ENCODE measurements at regions not wholly inside any gene's neighbourhood (a gene's known extent, or its start where the extent isn't known, plus 50 kb on each side); places are given as distances from the start of the nearest gene placed in this dataset.

DNA sequence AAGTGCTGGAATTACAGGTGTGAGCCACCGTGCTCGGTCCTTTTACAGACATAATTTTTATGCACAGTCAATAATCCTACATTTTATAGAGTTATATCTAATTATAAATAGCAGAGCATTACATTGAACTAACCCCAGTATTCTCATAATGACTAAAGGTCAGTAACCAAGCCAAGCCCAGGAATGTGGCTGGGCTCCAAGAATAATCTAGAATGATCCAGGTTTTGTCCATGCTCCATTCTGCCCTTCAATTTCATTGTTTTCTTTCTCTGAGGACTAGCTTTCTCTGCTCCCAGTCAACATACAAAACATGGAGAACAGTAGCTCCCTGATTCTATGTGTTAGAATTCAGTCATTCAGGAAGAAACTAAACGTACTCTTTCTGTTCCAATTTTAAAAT lies 92.1 kb upstream of the KRR1 start (continued):
- no peak for TF ChIP-seq KLF10 (tag by site-specific recombination; IDR thresholded peaks at IDR 0.05)

DNA sequence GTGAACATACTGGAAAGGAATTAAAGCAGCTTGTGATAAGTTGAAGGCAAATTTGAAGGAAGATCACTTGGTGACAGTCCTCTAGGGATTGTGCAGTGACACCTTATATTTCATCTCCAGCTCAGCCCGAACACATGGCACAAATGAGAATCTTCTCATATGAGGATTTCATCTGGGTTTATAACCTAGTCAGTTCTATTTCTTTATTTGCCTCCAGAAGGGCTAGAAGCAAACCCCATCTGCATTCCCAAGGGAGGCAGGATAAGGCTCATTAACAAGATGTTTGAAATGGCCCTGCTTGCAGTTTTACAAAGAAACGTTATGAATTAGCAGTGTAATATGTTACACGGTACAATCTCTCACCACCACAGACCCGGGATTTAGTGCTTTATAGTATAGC lies 90.7 kb upstream of the KRR1 start:
- Histone ChIP-seq H3K4me1 (ENCODE audit: control insufficient read depth, insufficient read depth, low read length) (no peaks in the 10 kb centered on the region), H3K4me3 (ENCODE audit: low read depth, low read length) (no peak overlapping the region), H3K36me3 (ENCODE audit: control insufficient read depth in 2 of 2, insufficient read depth in 1 of 2, low read length in 2 of 2) (no peaks in the 10 kb centered on the region), H3K9me3 (ENCODE audit: control insufficient read depth, insufficient read depth, low read depth, low read length) (no peaks in the 10 kb centered on the region), H3K27ac (ENCODE audit: extremely low read depth, low read depth, low read length) (no peak overlapping the region)
- POLR2A ChIA-PET = no interaction called here
- CTCF ChIA-PET = no interaction called here
- no peak for TF ChIP-seq ZNF624 (tag by site-specific recombination; IDR thresholded peaks at IDR 0.05)
- no peak for TF ChIP-seq ZNF530 (tag by site-specific recombination; IDR thresholded peaks at IDR 0.05; ENCODE audit: low read depth)
- no peak for TF ChIP-seq SCRT2 (tag by site-specific recombination; IDR thresholded peaks at IDR 0.05)
- TF ChIP-seq ZNF830 (tag by site-specific recombination; IDR thresholded peaks at IDR 0.05; ENCODE audit: low read depth) = no peak

DNA sequence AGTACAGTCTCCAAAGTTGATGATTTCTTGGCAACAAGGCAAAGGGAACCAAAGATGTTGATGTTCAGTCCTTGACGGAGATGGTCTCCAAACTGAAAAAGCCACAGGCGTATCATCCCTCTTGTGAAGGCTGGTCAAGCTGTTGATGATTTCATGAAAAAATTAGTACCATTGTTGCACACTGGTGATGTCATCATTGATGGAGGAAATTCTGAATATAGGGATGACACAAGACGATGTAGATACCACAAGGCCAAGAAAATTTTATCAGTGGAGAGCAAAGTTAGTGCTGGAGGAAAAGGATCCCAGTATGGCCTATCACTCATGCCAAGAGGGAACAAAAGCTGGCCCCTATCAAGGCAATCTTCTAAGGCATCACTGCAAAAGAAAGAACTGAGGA lies 88.7 kb upstream of the KRR1 start:
- no peaks in the 10 kb centered on the region for H3K36me3 ChIP-seq (ENCODE audit: control insufficient read depth in 2 of 2, insufficient read depth in 1 of 2, low read length in 2 of 2)
- H3K27ac ChIP-seq (ENCODE audit: extremely low read depth, low read depth, low read length) = no peak overlapping the region
- POLR2A ChIA-PET = no interaction called here
- CTCF ChIA-PET = interaction anchor here (0.5 to 0.6 kb wide), 2 partner anchors 154 to 162 kb away, joined by 3 read pairs; no protein-coding TSS in a partner anchor
- no peak overlapping the region for H3K4me3 ChIP-seq (ENCODE audit: low read depth, low read length)
- H3K4me1 ChIP-seq (ENCODE audit: control insufficient read depth, insufficient read depth, low read length) = no peaks in the 10 kb centered on the region
- H3K9me3 ChIP-seq (ENCODE audit: control insufficient read depth, insufficient read depth, low read depth, low read length) = no peaks in the 10 kb centered on the region
- TF ChIP-seq EGR2 (tag by site-specific recombination; IDR thresholded peaks at IDR 0.05; ENCODE audit: low read depth) (no peak), ZNF530 (tag by site-specific recombination; IDR thresholded peaks at IDR 0.05; ENCODE audit: low read depth) (no peak), ZFP3 (tag by site-specific recombination; IDR thresholded peaks at IDR 0.05; ENCODE audit: low read depth) (no peak)
- TF ChIP-seq, protein P1, sequence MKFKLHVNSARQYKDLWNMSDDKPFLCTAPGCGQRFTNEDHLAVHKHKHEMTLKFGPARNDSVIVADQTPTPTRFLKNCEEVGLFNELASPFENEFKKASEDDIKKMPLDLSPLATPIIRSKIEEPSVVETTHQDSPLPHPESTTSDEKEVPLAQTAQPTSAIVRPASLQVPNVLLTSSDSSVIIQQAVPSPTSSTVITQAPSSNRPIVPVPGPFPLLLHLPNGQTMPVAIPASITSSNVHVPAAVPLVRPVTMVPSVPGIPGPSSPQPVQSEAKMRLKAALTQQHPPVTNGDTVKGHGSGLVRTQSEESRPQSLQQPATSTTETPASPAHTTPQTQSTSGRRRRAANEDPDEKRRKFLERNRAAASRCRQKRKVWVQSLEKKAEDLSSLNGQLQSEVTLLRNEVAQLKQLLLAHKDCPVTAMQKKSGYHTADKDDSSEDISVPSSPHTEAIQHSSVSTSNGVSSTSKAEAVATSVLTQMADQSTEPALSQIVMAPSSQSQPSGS (tag by site-specific recombination; IDR thresholded peaks at IDR 0.05; ENCODE audit: low read depth) = peak; percentile 60
- TF ChIP-seq, protein P2, sequence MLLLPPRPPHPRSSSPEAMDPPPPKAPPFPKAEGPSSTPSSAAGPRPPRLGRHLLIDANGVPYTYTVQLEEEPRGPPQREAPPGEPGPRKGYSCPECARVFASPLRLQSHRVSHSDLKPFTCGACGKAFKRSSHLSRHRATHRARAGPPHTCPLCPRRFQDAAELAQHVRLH (tag by site-specific recombination; IDR thresholded peaks at IDR 0.05) = no peak

DNA sequence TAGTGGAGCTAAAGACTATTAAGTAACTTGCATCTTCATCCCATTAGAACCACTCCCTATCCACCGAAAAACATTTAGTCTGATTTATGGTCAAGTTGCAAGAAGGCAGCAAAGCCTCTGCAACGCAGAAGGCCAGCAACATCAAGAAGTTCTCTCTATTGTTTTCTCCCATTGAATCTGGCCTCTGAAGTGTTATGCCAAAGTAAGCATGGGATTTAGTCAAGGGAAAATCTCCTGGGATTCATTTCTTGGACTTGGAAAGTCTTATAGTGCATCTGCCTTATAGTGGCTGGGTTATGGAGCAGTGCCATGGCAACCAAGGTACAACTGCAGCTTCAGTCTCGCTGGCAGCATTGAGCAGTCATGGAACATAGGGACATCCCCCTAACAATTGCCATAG lies 87.7 kb upstream of the KRR1 start:
- H3K4me1 ChIP-seq (ENCODE audit: control insufficient read depth, insufficient read depth, low read length) = no peaks in the 10 kb centered on the region
- H3K9me3 ChIP-seq (ENCODE audit: control insufficient read depth, insufficient read depth, low read depth, low read length) = no peaks in the 10 kb centered on the region
- H3K27ac ChIP-seq (ENCODE audit: extremely low read depth, low read depth, low read length) = no peak overlapping the region
- ChIA-PET CTCF (no interaction called here), POLR2A (no interaction called here)
- no peak overlapping the region for H3K4me3 ChIP-seq (ENCODE audit: low read depth, low read length)
- H3K36me3 ChIP-seq (ENCODE audit: control insufficient read depth in 2 of 2, insufficient read depth in 1 of 2, low read length in 2 of 2) = no peaks in the 10 kb centered on the region
- no peak for TF ChIP-seq ZNF394 (tag by site-specific recombination; IDR thresholded peaks at IDR 0.05; ENCODE audit: borderline replicate concordance)
- no peak for TF ChIP-seq ZNF10 (tag by site-specific recombination; IDR thresholded peaks at IDR 0.05)
- no peak for TF ChIP-seq SCRT2 (tag by site-specific recombination; IDR thresholded peaks at IDR 0.05)
- TF ChIP-seq, protein P3, sequence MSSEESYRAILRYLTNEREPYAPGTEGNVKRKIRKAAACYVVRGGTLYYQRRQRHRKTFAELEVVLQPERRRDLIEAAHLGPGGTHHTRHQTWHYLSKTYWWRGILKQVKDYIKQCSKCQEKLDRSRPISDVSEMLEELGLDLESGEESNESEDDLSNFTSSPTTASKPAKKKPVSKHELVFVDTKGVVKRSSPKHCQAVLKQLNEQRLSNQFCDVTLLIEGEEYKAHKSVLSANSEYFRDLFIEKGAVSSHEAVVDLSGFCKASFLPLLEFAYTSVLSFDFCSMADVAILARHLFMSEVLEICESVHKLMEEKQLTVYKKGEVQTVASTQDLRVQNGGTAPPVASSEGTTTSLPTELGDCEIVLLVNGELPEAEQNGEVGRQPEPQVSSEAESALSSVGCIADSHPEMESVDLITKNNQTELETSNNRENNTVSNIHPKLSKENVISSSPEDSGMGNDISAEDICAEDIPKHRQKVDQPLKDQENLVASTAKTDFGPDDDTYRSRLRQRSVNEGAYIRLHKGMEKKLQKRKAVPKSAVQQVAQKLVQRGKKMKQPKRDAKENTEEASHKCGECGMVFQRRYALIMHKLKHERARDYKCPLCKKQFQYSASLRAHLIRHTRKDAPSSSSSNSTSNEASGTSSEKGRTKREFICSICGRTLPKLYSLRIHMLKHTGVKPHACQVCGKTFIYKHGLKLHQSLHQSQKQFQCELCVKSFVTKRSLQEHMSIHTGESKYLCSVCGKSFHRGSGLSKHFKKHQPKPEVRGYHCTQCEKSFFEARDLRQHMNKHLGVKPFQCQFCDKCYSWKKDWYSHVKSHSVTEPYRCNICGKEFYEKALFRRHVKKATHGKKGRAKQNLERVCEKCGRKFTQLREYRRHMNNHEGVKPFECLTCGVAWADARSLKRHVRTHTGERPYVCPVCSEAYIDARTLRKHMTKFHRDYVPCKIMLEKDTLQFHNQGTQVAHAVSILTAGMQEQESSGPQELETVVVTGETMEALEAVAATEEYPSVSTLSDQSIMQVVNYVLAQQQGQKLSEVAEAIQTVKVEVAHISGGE (tag by site-specific recombination; conservative IDR thresholded peaks at IDR 0.05; ENCODE audit: low read depth) = no peak
- TF ChIP-seq, protein P4, sequence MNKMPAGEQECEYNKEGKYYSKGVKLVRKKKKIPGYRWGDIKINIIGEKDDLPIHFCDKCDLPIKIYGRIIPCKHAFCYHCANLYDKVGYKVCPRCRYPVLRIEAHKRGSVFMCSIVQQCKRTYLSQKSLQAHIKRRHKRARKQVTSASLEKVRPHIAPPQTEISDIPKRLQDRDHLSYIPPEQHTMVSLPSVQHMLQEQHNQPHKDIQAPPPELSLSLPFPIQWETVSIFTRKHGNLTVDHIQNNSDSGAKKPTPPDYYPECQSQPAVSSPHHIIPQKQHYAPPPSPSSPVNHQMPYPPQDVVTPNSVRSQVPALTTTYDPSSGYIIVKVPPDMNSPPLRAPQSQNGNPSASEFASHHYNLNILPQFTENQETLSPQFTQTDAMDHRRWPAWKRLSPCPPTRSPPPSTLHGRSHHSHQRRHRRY (tag by site-specific recombination; IDR thresholded peaks at IDR 0.05) = no peak
- TF ChIP-seq, protein P5, sequence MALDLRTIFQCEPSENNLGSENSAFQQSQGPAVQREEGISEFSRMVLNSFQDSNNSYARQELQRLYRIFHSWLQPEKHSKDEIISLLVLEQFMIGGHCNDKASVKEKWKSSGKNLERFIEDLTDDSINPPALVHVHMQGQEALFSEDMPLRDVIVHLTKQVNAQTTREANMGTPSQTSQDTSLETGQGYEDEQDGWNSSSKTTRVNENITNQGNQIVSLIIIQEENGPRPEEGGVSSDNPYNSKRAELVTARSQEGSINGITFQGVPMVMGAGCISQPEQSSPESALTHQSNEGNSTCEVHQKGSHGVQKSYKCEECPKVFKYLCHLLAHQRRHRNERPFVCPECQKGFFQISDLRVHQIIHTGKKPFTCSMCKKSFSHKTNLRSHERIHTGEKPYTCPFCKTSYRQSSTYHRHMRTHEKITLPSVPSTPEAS (tag by site-specific recombination; IDR thresholded peaks at IDR 0.05) = no peak
- TF ChIP-seq, protein P6, sequence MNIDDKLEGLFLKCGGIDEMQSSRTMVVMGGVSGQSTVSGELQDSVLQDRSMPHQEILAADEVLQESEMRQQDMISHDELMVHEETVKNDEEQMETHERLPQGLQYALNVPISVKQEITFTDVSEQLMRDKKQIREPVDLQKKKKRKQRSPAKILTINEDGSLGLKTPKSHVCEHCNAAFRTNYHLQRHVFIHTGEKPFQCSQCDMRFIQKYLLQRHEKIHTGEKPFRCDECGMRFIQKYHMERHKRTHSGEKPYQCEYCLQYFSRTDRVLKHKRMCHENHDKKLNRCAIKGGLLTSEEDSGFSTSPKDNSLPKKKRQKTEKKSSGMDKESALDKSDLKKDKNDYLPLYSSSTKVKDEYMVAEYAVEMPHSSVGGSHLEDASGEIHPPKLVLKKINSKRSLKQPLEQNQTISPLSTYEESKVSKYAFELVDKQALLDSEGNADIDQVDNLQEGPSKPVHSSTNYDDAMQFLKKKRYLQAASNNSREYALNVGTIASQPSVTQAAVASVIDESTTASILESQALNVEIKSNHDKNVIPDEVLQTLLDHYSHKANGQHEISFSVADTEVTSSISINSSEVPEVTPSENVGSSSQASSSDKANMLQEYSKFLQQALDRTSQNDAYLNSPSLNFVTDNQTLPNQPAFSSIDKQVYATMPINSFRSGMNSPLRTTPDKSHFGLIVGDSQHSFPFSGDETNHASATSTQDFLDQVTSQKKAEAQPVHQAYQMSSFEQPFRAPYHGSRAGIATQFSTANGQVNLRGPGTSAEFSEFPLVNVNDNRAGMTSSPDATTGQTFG (tag by site-specific recombination; IDR thresholded peaks at IDR 0.05; ENCODE audit: borderline replicate concordance) = no peak
- TF ChIP-seq WT1 (tag by site-specific recombination; IDR thresholded peaks at IDR 0.05) = no peak
- no peak for TF ChIP-seq ZBTB48 (tag by site-specific recombination; IDR thresholded peaks at IDR 0.05)
- TF ChIP-seq MYNN (tag by site-specific recombination; IDR thresholded peaks at IDR 0.05; ENCODE audit: borderline replicate concordance) = no peak
- no peak for TF ChIP-seq ZNF529 (tag by site-specific recombination; IDR thresholded peaks at IDR 0.05; ENCODE audit: insufficient replicate concordance)
- TF ChIP-seq ZNF610 (tag by site-specific recombination; IDR thresholded peaks at IDR 0.05; ENCODE audit: borderline replicate concordance) = no peak
